ENCODE measurements at regions not wholly inside any gene's neighbourhood (a gene's known extent, or its start where the extent isn't known, plus 50 kb on each side); places are given as distances from the start of the nearest gene placed in this dataset.

GRCh38 chrX:39167791-39168190, 366.5 kb downstream of the MID1IP1 start:
- TF ChIP-seq CTCF (IDR thresholded peaks at IDR 0.05; ENCODE audit: low read depth, low read length): no peak
- no peak for TF ChIP-seq EZH2phosphoT487 (IDR thresholded peaks at IDR 0.05; ENCODE audit: low read depth)

All from OCI-LY3 (cell line).